CD4-positive, alpha-beta T cell (primary cell): ENCODE measurements at regions not wholly inside any gene's neighbourhood (a gene's known extent, or its start where the extent isn't known, plus 50 kb on each side); places are given as distances from the start of the nearest gene placed in this dataset.

Experiments used
- ATAC-seq: fragments of 200-7000 bp; cut with Tn5 transposase; one replicate; pipeline ENCODE4 v1.10.0; 2022; ENCODE audit warnings: mild to moderate bottlenecking; ENCODE audit not compliant: poor library complexity
- CTCF ChIA-PET: fragments of 350-600 bp; sonication (Branson Sonifier 250); formaldehyde crosslinking; loops from one replicate; lab custom pipeline; 2021; ENCODE audit warnings: antibody characterized with exemption, inconsistent platforms; lab: Charles Lee
- POLR2A ChIA-PET: fragments of 350-600 bp; sonication (Branson Sonifier 250); formaldehyde crosslinking; loops from one replicate; lab custom pipeline; 2021; ENCODE audit warnings: antibody characterized with exemption, inconsistent platforms; lab: Charles Lee
- DNase-seq, 14 experiments: peaks; one replicate each; pipeline ENCODE4 v3.0.0-alpha.2; 2013 to 2020; ENCODE audit warnings: mixed read lengths in 2 of 14
- H3K27ac ChIP-seq, 2 donors: one replicate each; pipeline versions ENCODE4 v1.5.1 to v1.7.0; 2013; ENCODE audit warnings: low read length in 2 of 2, low read depth in 1 of 2, mild to moderate bottlenecking in 1 of 2
- H3K27me3 ChIP-seq, 2 experiments: 1 replicate in 1 of 2; 2 replicates in 1 of 2; pipeline versions ENCODE4 v1.6.1 to v1.7.0; 2013; ENCODE audit warnings: low read length in 2 of 2, control low read depth in 1 of 2, mild to moderate bottlenecking in 1 of 2, moderate library complexity in 1 of 2; ENCODE audit not compliant: insufficient read depth in 2 of 2, control insufficient read depth in 1 of 2
- H3K36me3 ChIP-seq: one replicate; pipeline ENCODE4 v1.6.1; 2013; ENCODE audit warnings: low read length, control low read depth; ENCODE audit not compliant: insufficient read depth
- H3K4me1 ChIP-seq: one replicate; pipeline ENCODE4 v1.6.1; 2013; ENCODE audit warnings: low read length, control low read depth; ENCODE audit not compliant: insufficient read depth
- H3K4me3 ChIP-seq: one replicate; pipeline ENCODE4 v1.5.1; 2013; ENCODE audit warnings: mild to moderate bottlenecking, low read length, moderate library complexity
- H3K9me3 ChIP-seq, 2 experiments: 1 replicate in 1 of 2; 2 replicates in 1 of 2; pipeline versions ENCODE4 v1.6.1 to v1.7.0; 2013; ENCODE audit warnings: low read length in 2 of 2, mild to moderate bottlenecking in 2 of 2, control low read depth in 1 of 2, moderate library complexity in 1 of 2; ENCODE audit not compliant: control insufficient read depth in 1 of 2, insufficient read depth in 1 of 2
- H3K27ac Mint-ChIP-seq: one replicate; pipeline ENCODE4 v1.8.0; 2020; ENCODE audit warnings: mixed read lengths
- H3K27me3 Mint-ChIP-seq: one replicate; pipeline ENCODE4 v1.8.0; 2021; ENCODE audit warnings: mixed read lengths
- H3K36me3 Mint-ChIP-seq: one replicate; pipeline ENCODE4 v1.8.0; 2021; ENCODE audit warnings: low read depth, mixed read lengths
- H3K4me1 Mint-ChIP-seq: one replicate; pipeline ENCODE4 v1.8.0; 2021; ENCODE audit warnings: low read depth, mixed read lengths
- H3K4me3 Mint-ChIP-seq: one replicate; pipeline ENCODE4 v1.8.0; 2020; ENCODE audit warnings: mild to moderate bottlenecking, mixed read lengths
- H3K9me3 Mint-ChIP-seq: one replicate; pipeline ENCODE4 v1.8.0; 2020; ENCODE audit warnings: mixed read lengths
- intact Hi-C, 2 experiments: fragments of 100-400 bp; cut with DNase I in 1 of 2; cut with micrococcal nuclease in 1 of 2; formaldehyde crosslinking; loops; one replicate each; pipeline versions ENCODE4 v1.15.1 to v1.9.0; 2023 to 2025; cut with DNase I, micrococcal nuclease
- TF ChIP-seq, protein P1 (sequence below): fragments of 200-600 bp; IDR thresholded peaks from one replicate; pipeline ENCODE4 v1.8.0; 2022; ENCODE audit warnings: antibody characterized with exemption, mild to moderate bottlenecking

GRCh38 chr10:78175444-78176015, 141.9 kb downstream of the RPS24 start:
- Mint-ChIP-seq H3K9me3 (no peaks in the 10 kb centered on the region), H3K4me3 (no peak overlapping the region), H3K4me1 (no peaks in the 10 kb centered on the region), H3K36me3 (no peaks in the 10 kb centered on the region), H3K27ac (no peak overlapping the region), H3K27me3 (no peaks in the 10 kb centered on the region)
- Histone ChIP-seq H3K36me3 (no peaks in the 10 kb centered on the region), H3K9me3 (no peaks in the 10 kb centered on the region), H3K4me3 (no peak overlapping the region), H3K4me1 (no peaks in the 10 kb centered on the region), H3K27ac (no peak overlapping the region), H3K27me3 (no peaks in the 10 kb centered on the region)
- ChIA-PET CTCF (no interaction called here), POLR2A (no interaction called here)
- TF ChIP-seq, protein P1, sequence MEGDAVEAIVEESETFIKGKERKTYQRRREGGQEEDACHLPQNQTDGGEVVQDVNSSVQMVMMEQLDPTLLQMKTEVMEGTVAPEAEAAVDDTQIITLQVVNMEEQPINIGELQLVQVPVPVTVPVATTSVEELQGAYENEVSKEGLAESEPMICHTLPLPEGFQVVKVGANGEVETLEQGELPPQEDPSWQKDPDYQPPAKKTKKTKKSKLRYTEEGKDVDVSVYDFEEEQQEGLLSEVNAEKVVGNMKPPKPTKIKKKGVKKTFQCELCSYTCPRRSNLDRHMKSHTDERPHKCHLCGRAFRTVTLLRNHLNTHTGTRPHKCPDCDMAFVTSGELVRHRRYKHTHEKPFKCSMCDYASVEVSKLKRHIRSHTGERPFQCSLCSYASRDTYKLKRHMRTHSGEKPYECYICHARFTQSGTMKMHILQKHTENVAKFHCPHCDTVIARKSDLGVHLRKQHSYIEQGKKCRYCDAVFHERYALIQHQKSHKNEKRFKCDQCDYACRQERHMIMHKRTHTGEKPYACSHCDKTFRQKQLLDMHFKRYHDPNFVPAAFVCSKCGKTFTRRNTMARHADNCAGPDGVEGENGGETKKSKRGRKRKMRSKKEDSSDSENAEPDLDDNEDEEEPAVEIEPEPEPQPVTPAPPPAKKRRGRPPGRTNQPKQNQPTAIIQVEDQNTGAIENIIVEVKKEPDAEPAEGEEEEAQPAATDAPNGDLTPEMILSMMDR, result no peak
- intact Hi-C loops, result no loop called here
- DNase-seq (no peak), ATAC-seq (no peak)

GRCh38 chr10:78176320-78177317, 143.0 kb downstream of the RPS24 start:
- no peaks in the 10 kb centered on the region for H3K36me3 ChIP-seq
- no peak overlapping the region for H3K4me3 ChIP-seq
- Mint-ChIP-seq H3K27ac (no peak overlapping the region), H3K36me3 (no peaks in the 10 kb centered on the region), H3K4me1 (no peaks in the 10 kb centered on the region), H3K9me3 (no peaks in the 10 kb centered on the region), H3K27me3 (no peaks in the 10 kb centered on the region), H3K4me3 (no peak overlapping the region)
- H3K27ac ChIP-seq, result no peak overlapping the region
- DNase-seq (no peak), ATAC-seq (no peak)
- intact Hi-C loops, result no loop called here
- no peaks in the 10 kb centered on the region for H3K4me1 ChIP-seq
- POLR2A ChIA-PET, result no interaction called here
- no peaks in the 10 kb centered on the region for H3K27me3 ChIP-seq
- CTCF ChIA-PET, result no interaction called here
- peaks cover 0 to 3% of the 10 kb centered on the region in 2 experiments for H3K9me3 ChIP-seq
- TF ChIP-seq, protein P1, result no peak

DNA sequence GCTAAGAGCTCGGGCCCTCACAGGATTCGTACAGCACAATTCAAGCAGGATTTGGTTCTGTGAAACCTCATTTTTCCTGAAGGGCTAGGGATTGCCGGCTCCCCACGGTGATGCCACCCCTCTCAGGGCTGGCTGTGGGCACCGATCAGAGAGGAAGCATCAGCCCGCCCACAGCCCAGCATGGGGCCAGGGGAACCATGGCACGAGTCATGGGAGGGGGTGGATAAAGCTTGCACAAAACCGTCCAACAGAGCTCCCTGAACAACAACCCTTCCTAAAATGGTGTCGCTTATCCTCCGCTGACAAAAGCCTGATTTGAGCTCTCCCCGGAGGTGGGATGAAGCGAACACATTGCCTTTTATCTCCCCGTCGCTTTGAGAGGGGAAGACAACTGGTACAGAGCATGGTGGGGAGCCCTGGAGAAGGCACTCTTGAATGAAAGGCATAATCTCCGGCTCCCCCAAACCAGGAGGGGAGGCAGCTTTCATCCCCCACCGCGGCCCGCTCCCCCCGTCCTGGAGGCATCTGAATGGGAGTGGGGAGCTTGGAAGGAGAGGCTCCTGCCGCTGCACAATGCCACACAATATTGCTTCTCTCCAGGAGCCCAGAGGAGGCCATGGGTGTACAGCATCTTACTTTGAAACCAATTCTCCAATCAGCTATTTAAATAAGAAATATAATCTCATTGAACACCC, 144.0 kb downstream of the RPS24 start:
- Mint-ChIP-seq H3K36me3 (no peaks in the 10 kb centered on the region), H3K4me3 (no peak overlapping the region), H3K27me3 (no peaks in the 10 kb centered on the region), H3K27ac (no peak overlapping the region), H3K9me3 (no peaks in the 10 kb centered on the region), H3K4me1 (no peaks in the 10 kb centered on the region)
- POLR2A ChIA-PET, result no interaction called here
- Histone ChIP-seq H3K27me3 (no peaks in the 10 kb centered on the region), H3K36me3 (no peaks in the 10 kb centered on the region), H3K4me1 (no peaks in the 10 kb centered on the region), H3K9me3 (peaks cover 0 to 3% of the 10 kb centered on the region in 2 experiments), H3K4me3 (no peak overlapping the region), H3K27ac (no peak overlapping the region)
- intact Hi-C loops, result no loop called here
- TF ChIP-seq, protein P1, result no peak
- CTCF ChIA-PET, result no interaction called here
- DNase-seq (no peak), ATAC-seq (no peak)
